ENCODE measurements at regions not wholly inside any gene's neighbourhood (a gene's known extent, or its start where the extent isn't known, plus 50 kb on each side); places are given as distances from the start of the nearest gene placed in this dataset.

GRCh38 chr2:22810602-22811001 is 574.4 kb upstream of the KLHL29 start:
- no peak for TF ChIP-seq JUND (IDR thresholded peaks at IDR 0.05; ENCODE audit: low read depth)
- DNase-seq (ENCODE audit: low read depth in 1 of 2, low spot score in 1 of 2): no peak
- in situ Hi-C loops (cut with HindIII; ENCODE audit: low pct_unique_long_range_greater_than_20kb, low sequenced_read_pairs): no loop called here

GRCh38 chr2:22812065-22812680 is 572.8 kb upstream of the KLHL29 start:
- no peak for TF ChIP-seq JUND (IDR thresholded peaks at IDR 0.05; ENCODE audit: low read depth)
- in situ Hi-C loops (cut with HindIII; ENCODE audit: low pct_unique_long_range_greater_than_20kb, low sequenced_read_pairs): no loop called here
- DNase-seq (ENCODE audit: low read depth in 1 of 2, low spot score in 1 of 2): no peak

DNA sequence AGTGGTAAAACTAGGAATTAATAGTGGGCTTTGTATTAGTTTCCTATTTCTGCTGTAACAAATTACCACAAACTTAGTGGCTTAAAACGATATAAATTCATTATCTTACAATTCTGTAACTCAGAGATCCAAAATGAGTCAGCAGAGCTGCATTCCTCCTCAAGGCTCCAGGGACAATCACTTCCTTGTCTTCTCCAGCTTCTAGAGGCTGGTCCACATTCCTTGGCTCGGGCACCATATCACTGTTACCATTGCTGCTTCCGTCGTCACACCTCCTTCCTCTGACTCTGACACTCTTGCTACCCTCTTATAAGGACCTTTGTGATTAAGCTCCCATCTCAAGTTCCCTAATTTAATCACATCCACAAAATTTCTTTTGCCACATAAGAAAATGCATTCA is 567.8 kb upstream of the KLHL29 start:
- no peak for TF ChIP-seq JUND (IDR thresholded peaks at IDR 0.05; ENCODE audit: low read depth)
- in situ Hi-C loops (cut with HindIII; ENCODE audit: low pct_unique_long_range_greater_than_20kb, low sequenced_read_pairs): no loop called here

DNA sequence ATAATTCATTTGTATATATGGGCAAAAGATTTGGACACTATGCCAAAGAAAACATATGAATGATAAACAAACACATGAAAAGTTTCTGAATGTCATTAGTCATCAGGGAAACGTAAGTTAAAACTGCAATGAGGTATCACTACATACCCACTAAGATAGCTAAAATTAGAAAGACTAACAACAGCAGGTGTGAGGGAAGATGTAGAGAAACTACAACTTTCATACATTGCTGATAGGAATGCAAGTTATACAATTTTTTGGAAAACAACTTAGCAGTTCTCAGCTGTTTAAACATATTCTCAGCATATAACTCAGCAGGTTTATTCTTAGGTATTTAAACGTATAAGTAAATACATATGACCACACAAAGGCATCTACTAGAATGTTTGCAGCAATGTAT is 563.5 kb upstream of the KLHL29 start:
- in situ Hi-C loops (cut with HindIII; ENCODE audit: low pct_unique_long_range_greater_than_20kb, low sequenced_read_pairs): no loop called here
- no peak for TF ChIP-seq JUND (IDR thresholded peaks at IDR 0.05; ENCODE audit: low read depth)
- no peak for DNase-seq (ENCODE audit: low read depth in 1 of 2, low spot score in 1 of 2)

More for the DNA sequence above, 567.8 kb upstream of the KLHL29 start:
- no peak for DNase-seq (ENCODE audit: low read depth in 1 of 2, low spot score in 1 of 2)

- no peak for TF ChIP-seq JUND (IDR thresholded peaks at IDR 0.05; ENCODE audit: low read depth)
- in situ Hi-C loops (cut with HindIII; ENCODE audit: low pct_unique_long_range_greater_than_20kb, low sequenced_read_pairs): no loop called here
- DNase-seq (ENCODE audit: low read depth in 1 of 2, low spot score in 1 of 2): no peak
Observed at GRCh38 chr2:22822835-22823234, 562.1 kb upstream of the KLHL29 start.

GRCh38 chr2:22824618-22825017 is 560.4 kb upstream of the KLHL29 start:
- DNase-seq (ENCODE audit: low read depth in 1 of 2, low spot score in 1 of 2): no peak
- TF ChIP-seq JUND (IDR thresholded peaks at IDR 0.05; ENCODE audit: low read depth): no peak
- in situ Hi-C loops (cut with HindIII; ENCODE audit: low pct_unique_long_range_greater_than_20kb, low sequenced_read_pairs): no loop called here

GRCh38 chr2:22826703-22827102 is 558.3 kb upstream of the KLHL29 start:
- TF ChIP-seq JUND (IDR thresholded peaks at IDR 0.05; ENCODE audit: low read depth): no peak
- in situ Hi-C loops (cut with HindIII; ENCODE audit: low pct_unique_long_range_greater_than_20kb, low sequenced_read_pairs): no loop called here
- DNase-seq (ENCODE audit: low read depth in 1 of 2, low spot score in 1 of 2): no peak

- TF ChIP-seq JUND (IDR thresholded peaks at IDR 0.05; ENCODE audit: low read depth): no peak
- in situ Hi-C loops (cut with HindIII; ENCODE audit: low pct_unique_long_range_greater_than_20kb, low sequenced_read_pairs): no loop called here
- DNase-seq (ENCODE audit: low read depth in 1 of 2, low spot score in 1 of 2): no peak
Observed at GRCh38 chr2:22829791-22830190, 555.2 kb upstream of the KLHL29 start.

GRCh38 chr2:22832196-22832595 is 552.8 kb upstream of the KLHL29 start:
- DNase-seq (ENCODE audit: low read depth in 1 of 2, low spot score in 1 of 2): no peak
- no peak for TF ChIP-seq JUND (IDR thresholded peaks at IDR 0.05; ENCODE audit: low read depth)
- in situ Hi-C loops (cut with HindIII; ENCODE audit: low pct_unique_long_range_greater_than_20kb, low sequenced_read_pairs): no loop called here

- no peak for TF ChIP-seq JUND (IDR thresholded peaks at IDR 0.05; ENCODE audit: low read depth)
- in situ Hi-C loops (cut with HindIII; ENCODE audit: low pct_unique_long_range_greater_than_20kb, low sequenced_read_pairs): no loop called here
- no peak for DNase-seq (ENCODE audit: low read depth in 1 of 2, low spot score in 1 of 2)
Observed at GRCh38 chr2:22838461-22838860, 546.5 kb upstream of the KLHL29 start.

- no peak for TF ChIP-seq JUND (IDR thresholded peaks at IDR 0.05; ENCODE audit: low read depth)
- DNase-seq (ENCODE audit: low read depth in 1 of 2, low spot score in 1 of 2): no peak
- in situ Hi-C loops (cut with HindIII; ENCODE audit: low pct_unique_long_range_greater_than_20kb, low sequenced_read_pairs): no loop called here
Observed at GRCh38 chr2:22842205-22842869, 542.6 kb upstream of the KLHL29 start.

DNA sequence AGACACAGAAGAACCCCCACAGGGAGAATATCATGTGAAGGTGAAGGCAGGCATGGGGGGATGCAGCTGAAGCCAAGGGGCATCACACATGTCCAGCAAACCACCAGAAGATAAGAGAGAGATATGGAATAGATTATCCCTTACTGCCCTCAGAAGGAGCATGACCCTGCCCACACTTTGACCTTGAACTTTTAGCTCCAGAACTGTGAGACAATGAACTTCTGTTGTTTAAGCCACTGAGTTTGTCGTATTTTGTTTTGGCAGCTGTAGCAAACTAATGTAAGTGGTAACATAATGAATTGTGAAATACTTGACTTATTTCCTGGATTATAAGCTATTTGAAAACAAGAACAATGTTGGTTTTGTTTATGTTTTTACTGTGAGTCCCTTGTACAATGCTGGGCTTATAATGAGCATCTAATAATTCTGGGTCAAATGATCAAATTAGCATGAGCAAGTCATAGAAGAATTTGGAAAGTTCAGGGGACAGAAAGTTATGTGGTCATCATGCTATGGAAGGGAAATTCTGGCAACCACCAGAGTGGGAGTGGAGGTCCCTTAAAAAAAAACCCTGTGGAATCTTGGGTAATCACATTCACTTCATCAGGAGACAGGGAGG is 541.0 kb upstream of the KLHL29 start:
- in situ Hi-C loops (cut with HindIII; ENCODE audit: low pct_unique_long_range_greater_than_20kb, low sequenced_read_pairs): no loop called here
- TF ChIP-seq JUND (IDR thresholded peaks at IDR 0.05; ENCODE audit: low read depth): no peak
- no peak for DNase-seq (ENCODE audit: low read depth in 1 of 2, low spot score in 1 of 2)

- DNase-seq (ENCODE audit: low read depth in 1 of 2, low spot score in 1 of 2): no peak
- TF ChIP-seq JUND (IDR thresholded peaks at IDR 0.05; ENCODE audit: low read depth): no peak
- in situ Hi-C loops (cut with HindIII; ENCODE audit: low pct_unique_long_range_greater_than_20kb, low sequenced_read_pairs): no loop called here
Observed at GRCh38 chr2:22850310-22850709, 534.7 kb upstream of the KLHL29 start.
